Prostate gland (tissue), 2 donors: ENCODE measurements at regions not wholly inside any gene's neighbourhood (a gene's known extent, or its start where the extent isn't known, plus 50 kb on each side); places are given as distances from the start of the nearest gene placed in this dataset.
A peak's percentile ranks its signal among the peaks of the same experiment; 100 is the strongest.

ENCODE experiments used
- POLR2A ChIP-seq: fragments of 450-650 bp; IDR thresholded peaks from one replicate; pipeline ENCODE4 v1.6.1; 2016; ENCODE audit warnings: antibody characterized with exemption, mild to moderate bottlenecking
- POLR2AphosphoS5 ChIP-seq: sonication (generic); formaldehyde crosslinking; IDR thresholded peaks from one replicate; pipeline ENCODE4 v1.6.1; 2017; ENCODE audit warnings: antibody characterized with exemption
- TF ChIP-seq, protein P1 (sequence below), 4 experiments: fragments of 200-600 bp in 2 of 4; fragments of 450-650 bp in 2 of 4; sonication (generic) in 2 of 4; IDR thresholded peaks; 1 replicate in 3 of 4; 2 replicates in 1 of 4; pipeline ENCODE4 v1.5.1; 2016 to 2019; ENCODE audit warnings: antibody characterized with exemption in 4 of 4, mild to moderate bottlenecking in 2 of 4, moderate library complexity in 2 of 4

DNA sequence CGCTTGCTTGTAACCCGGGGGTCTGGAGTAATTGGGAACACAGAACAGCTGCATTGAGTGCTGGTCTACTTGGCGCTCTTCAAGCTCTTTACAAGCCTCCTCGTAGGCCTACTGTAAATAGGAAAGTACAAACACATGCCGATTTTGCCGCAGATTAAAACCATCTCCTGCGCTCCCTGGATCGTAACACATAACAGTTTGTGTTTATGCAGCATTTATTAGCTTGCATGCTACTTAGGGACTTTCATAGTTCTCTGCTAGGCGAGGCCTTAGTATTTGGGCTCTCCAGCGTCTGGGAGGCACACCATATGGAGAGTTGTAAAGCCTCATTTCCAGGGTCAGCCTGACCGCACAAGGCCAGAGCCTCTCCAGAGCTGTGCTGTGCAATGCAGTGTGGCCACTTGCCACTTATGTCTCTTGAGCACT, 84.0 kb upstream of the HAAO start:
- TF ChIP-seq, protein P1, sequence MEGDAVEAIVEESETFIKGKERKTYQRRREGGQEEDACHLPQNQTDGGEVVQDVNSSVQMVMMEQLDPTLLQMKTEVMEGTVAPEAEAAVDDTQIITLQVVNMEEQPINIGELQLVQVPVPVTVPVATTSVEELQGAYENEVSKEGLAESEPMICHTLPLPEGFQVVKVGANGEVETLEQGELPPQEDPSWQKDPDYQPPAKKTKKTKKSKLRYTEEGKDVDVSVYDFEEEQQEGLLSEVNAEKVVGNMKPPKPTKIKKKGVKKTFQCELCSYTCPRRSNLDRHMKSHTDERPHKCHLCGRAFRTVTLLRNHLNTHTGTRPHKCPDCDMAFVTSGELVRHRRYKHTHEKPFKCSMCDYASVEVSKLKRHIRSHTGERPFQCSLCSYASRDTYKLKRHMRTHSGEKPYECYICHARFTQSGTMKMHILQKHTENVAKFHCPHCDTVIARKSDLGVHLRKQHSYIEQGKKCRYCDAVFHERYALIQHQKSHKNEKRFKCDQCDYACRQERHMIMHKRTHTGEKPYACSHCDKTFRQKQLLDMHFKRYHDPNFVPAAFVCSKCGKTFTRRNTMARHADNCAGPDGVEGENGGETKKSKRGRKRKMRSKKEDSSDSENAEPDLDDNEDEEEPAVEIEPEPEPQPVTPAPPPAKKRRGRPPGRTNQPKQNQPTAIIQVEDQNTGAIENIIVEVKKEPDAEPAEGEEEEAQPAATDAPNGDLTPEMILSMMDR (IDR thresholded peaks at IDR 0.05) = no peak
- TF ChIP-seq POLR2A (no peak), POLR2AphosphoS5 (peak; percentile 95)
